ENCODE measurements at regions not wholly inside any gene's neighbourhood (a gene's known extent, or its start where the extent isn't known, plus 50 kb on each side); places are given as distances from the start of the nearest gene placed in this dataset.
A peak's percentile ranks its signal among the peaks of the same experiment; 100 is the strongest.
"Not testable (repeated sequence)": the region's sequence is repeated elsewhere in the genome, so short reads cannot be mapped to it uniquely, and the experiment has no call there.

- DNase-seq (ENCODE audit: low read depth in 3 of 3, low spot score in 2 of 3), result no peak
Measured at GRCh38 chr9:75455444-75455921, 367.2 kb downstream of the OSTF1 start.

GRCh38 chr9:75456698-75457097 lies 368.4 kb downstream of the OSTF1 start:
- DNase-seq (ENCODE audit: low read depth in 3 of 3, low spot score in 2 of 3), result no peak

- no peak for DNase-seq (ENCODE audit: low read depth in 3 of 3, low spot score in 2 of 3)
Measured at GRCh38 chr9:75457474-75458011, 369.2 kb downstream of the OSTF1 start.

GRCh38 chr9:75459311-75459710 lies 371.0 kb downstream of the OSTF1 start:
- DNase-seq (ENCODE audit: low read depth in 3 of 3, low spot score in 2 of 3), result not testable (repeated sequence)

- DNase-seq (ENCODE audit: low read depth in 3 of 3, low spot score in 2 of 3), result no peak
Measured at GRCh38 chr9:75461183-75461582, 372.9 kb downstream of the OSTF1 start.

GRCh38 chr9:75462866-75463265 lies 374.6 kb downstream of the OSTF1 start:
- no peak for DNase-seq (ENCODE audit: low read depth in 3 of 3, low spot score in 2 of 3)

GRCh38 chr9:75463871-75464270 lies 375.6 kb downstream of the OSTF1 start:
- DNase-seq (ENCODE audit: low read depth in 3 of 3, low spot score in 2 of 3), result no peak

- no peak for DNase-seq (ENCODE audit: low read depth in 3 of 3, low spot score in 2 of 3)
Measured at GRCh38 chr9:75464726-75465125, 376.4 kb downstream of the OSTF1 start.

GRCh38 chr9:75467142-75467541 lies 378.8 kb downstream of the OSTF1 start:
- no peak for DNase-seq (ENCODE audit: low read depth in 3 of 3, low spot score in 2 of 3)

- DNase-seq (ENCODE audit: low read depth in 3 of 3, low spot score in 2 of 3), result no peak
Measured at GRCh38 chr9:75471549-75472114, 383.3 kb downstream of the OSTF1 start.

GRCh38 chr9:75482566-75482965 lies 394.3 kb downstream of the OSTF1 start:
- DNase-seq (ENCODE audit: low read depth in 3 of 3, low spot score in 2 of 3), result no peak

- DNase-seq (ENCODE audit: low read depth in 3 of 3, low spot score in 2 of 3), result no peak
Measured at GRCh38 chr9:75483636-75484035, 395.3 kb downstream of the OSTF1 start.

GRCh38 chr9:75487856-75488718 lies 399.8 kb downstream of the OSTF1 start:
- DNase-seq (ENCODE audit: low read depth in 3 of 3, low spot score in 2 of 3), result peak in 1 of 3 donors; percentile 16

- no peak for DNase-seq (ENCODE audit: low read depth in 3 of 3, low spot score in 2 of 3)
Measured at GRCh38 chr9:75488719-75489110, 400.4 kb downstream of the OSTF1 start.

GRCh38 chr9:75490326-75490725 lies 400.1 kb upstream of the PCSK5 start:
- no peak for DNase-seq (ENCODE audit: low read depth in 3 of 3, low spot score in 2 of 3)

- no peak for DNase-seq (ENCODE audit: low read depth in 3 of 3, low spot score in 2 of 3)
Measured at GRCh38 chr9:75491533-75491932, 398.9 kb upstream of the PCSK5 start.

- DNase-seq (ENCODE audit: low read depth in 3 of 3, low spot score in 2 of 3), result no peak
Measured at GRCh38 chr9:75499812-75500211, 390.7 kb upstream of the PCSK5 start.

GRCh38 chr9:75500479-75500878 lies 390.0 kb upstream of the PCSK5 start:
- DNase-seq (ENCODE audit: low read depth in 3 of 3, low spot score in 2 of 3), result no peak

- not testable (repeated sequence) for DNase-seq (ENCODE audit: low read depth in 3 of 3, low spot score in 2 of 3)
Measured at GRCh38 chr9:75500940-75501339, 389.5 kb upstream of the PCSK5 start.

- no peak for DNase-seq (ENCODE audit: low read depth in 3 of 3, low spot score in 2 of 3)
Measured at GRCh38 chr9:75504721-75505120, 385.8 kb upstream of the PCSK5 start.

- DNase-seq (ENCODE audit: low read depth in 3 of 3, low spot score in 2 of 3), result no peak
Measured at GRCh38 chr9:75505654-75506053, 384.8 kb upstream of the PCSK5 start.

GRCh38 chr9:75529463-75529862 lies 361.0 kb upstream of the PCSK5 start:
- DNase-seq (ENCODE audit: low read depth in 3 of 3, low spot score in 2 of 3), result no peak

Measured in right renal cortex interstitium (tissue), 3 donors.